Adipocyte (in vitro differentiated cells): ENCODE measurements at regions not wholly inside any gene's neighbourhood (a gene's known extent, or its start where the extent isn't known, plus 50 kb on each side); places are given as distances from the start of the nearest gene placed in this dataset.
A peak's percentile ranks its signal among the peaks of the same experiment; 100 is the strongest.

Experiments used
- DNase-seq: peaks from one replicate; pipeline ENCODE4 v3.0.0-alpha.2; 2015; ENCODE audit warnings: low read depth
- H3K27me3 ChIP-seq: replicated peaks from 2 replicates; pipeline ENCODE4 v1.7.0; 2013; ENCODE audit warnings: mild to moderate bottlenecking, low read length, moderate library complexity; ENCODE audit not compliant: control insufficient read depth, insufficient read depth
- H3K36me3 ChIP-seq: 2 replicates; pipeline ENCODE4 v1.7.0; 2013; ENCODE audit warnings: low read length, mild to moderate bottlenecking, moderate library complexity; ENCODE audit not compliant: control insufficient read depth, insufficient read depth, severe bottlenecking
- H3K4me1 ChIP-seq: 2 replicates; pipeline ENCODE4 v1.7.0; 2013; ENCODE audit warnings: mild to moderate bottlenecking, low read length, moderate library complexity; ENCODE audit not compliant: control insufficient read depth, insufficient read depth
- H3K4me3 ChIP-seq: 2 replicates; pipeline ENCODE4 v1.7.0; 2013; ENCODE audit warnings: mild to moderate bottlenecking, low read length, moderate library complexity
- H3K9ac ChIP-seq: 2 replicates; pipeline ENCODE4 v1.7.0; 2013; ENCODE audit warnings: mild to moderate bottlenecking, low read length, moderate library complexity
- H3K9me3 ChIP-seq: 2 replicates; pipeline ENCODE4 v1.7.0; 2013; ENCODE audit warnings: mild to moderate bottlenecking, low read length, moderate library complexity; ENCODE audit not compliant: control insufficient read depth

DNA sequence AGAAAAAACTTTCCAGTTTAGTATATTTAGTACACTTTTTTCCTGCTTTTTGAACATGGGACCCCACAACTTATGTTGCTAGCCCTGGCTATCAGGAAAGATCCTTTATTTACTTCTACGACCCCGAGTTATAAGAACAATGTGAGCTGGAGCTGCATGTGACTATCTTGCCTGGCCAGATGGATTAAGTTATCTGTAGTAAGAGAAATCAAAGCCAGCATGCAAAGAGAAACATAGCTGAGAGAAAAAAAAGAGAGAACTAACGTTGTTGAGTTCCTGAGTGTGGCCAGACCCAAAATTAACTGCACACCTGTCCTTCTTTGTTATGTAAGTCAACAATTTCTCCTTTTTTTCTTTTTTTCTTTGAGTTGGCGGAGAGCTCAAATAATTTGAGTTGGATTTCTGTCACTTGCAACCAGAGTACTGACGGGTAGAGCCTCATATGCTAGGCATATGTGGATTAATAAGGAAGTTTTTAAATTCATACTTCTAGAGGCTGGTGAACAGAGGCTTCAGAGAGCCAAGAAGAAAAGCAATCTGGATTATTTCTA, 219.5 kb downstream of the HACE1 start:
- no peaks in the 10 kb centered on the region for H3K36me3 ChIP-seq
- H3K4me1 ChIP-seq, result peaks cover 41% of the 10 kb centered on the region
- peak; percentile 60 for DNase-seq
- H3K9ac ChIP-seq, result peak overlapping the region; percentile 73
- H3K4me3 ChIP-seq, result peak overlapping the region; percentile 4
- H3K9me3 ChIP-seq, result no peaks in the 10 kb centered on the region
- H3K27me3 ChIP-seq, result no peaks in the 10 kb centered on the region

DNA sequence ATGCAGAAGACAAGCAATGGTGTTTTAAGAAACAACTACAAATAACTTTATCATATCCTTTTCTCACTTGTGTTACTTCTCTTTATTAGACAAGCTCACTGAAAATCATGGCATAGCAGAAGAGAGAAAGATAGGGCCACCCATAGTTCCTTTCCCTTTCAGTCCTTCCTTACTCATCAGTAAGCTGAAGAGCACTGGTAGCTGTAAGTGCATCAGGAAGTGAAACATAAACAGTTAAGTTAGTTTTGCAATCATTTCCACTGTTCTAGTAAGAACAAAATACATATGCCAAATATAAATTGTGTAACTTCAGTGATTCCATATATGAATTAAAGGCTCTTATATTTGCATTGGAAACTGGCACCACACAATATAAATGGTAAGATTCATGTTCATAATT, 220.1 kb downstream of the HACE1 start:
- Histone ChIP-seq H3K4me1 (peaks cover 41% of the 10 kb centered on the region), H3K9me3 (no peaks in the 10 kb centered on the region)
- peak; percentile 87 for DNase-seq

DNA sequence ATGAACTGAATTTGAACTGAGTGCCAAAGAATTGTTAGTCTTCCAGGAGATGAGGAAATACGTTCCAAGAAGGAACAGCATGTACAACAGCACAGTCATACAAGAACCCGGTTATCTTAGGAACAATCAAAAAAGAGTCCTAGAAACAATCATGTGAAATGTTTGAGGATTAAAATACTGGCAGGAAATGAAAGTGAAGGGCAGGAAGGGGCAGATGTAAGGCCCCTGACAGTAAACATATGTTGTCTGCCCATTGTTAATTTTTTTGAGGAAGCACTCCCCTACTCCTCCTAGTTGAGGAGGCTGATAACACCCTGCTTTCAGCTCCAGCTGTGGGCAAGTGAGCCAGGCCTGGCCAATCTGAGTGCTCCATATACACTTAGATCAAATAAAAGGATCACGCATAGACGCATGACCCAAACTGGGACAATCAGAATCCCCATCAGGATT, 220.9 kb downstream of the HACE1 start:
- Histone ChIP-seq H3K9me3 (no peaks in the 10 kb centered on the region), H3K36me3 (no peaks in the 10 kb centered on the region), H3K4me1 (peaks cover 41% of the 10 kb centered on the region), H3K9ac (peak overlapping the region; percentile 73), H3K4me3 (peak overlapping the region; percentile 50), H3K27me3 (no peaks in the 10 kb centered on the region)
- DNase-seq, result peak; percentile 91

More for the DNA sequence above, 220.1 kb downstream of the HACE1 start:
- Histone ChIP-seq H3K4me3 (peak overlapping the region; percentile 4), H3K9ac (peak overlapping the region; percentile 73), H3K36me3 (no peaks in the 10 kb centered on the region), H3K27me3 (no peaks in the 10 kb centered on the region)

DNA sequence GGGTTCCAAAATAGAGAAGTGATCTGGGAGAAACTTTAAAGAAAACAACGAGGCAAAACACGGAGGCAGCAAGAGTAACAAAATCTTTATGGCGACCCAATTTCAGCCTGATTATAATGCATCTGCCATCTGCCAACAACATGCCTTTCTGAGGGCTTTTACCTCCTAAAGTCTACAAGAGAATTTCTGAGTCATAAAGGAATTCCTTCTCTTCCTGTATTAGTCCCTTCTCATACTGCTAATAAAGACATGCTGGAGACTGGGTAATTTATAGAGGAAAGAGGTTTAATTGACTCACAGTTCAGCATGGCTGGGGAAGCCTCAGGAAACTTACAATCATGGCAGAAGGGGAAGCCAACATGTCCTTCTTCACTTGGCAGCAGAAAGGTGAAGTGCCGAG, 226.6 kb downstream of the HACE1 start:
- no peaks in the 10 kb centered on the region for H3K9me3 ChIP-seq
- H3K36me3 ChIP-seq, result no peaks in the 10 kb centered on the region
- H3K27me3 ChIP-seq, result no peaks in the 10 kb centered on the region
- H3K4me3 ChIP-seq, result no peak overlapping the region
- no peak for DNase-seq
- H3K4me1 ChIP-seq, result peaks cover 12% of the 10 kb centered on the region
- no peak overlapping the region for H3K9ac ChIP-seq

DNA sequence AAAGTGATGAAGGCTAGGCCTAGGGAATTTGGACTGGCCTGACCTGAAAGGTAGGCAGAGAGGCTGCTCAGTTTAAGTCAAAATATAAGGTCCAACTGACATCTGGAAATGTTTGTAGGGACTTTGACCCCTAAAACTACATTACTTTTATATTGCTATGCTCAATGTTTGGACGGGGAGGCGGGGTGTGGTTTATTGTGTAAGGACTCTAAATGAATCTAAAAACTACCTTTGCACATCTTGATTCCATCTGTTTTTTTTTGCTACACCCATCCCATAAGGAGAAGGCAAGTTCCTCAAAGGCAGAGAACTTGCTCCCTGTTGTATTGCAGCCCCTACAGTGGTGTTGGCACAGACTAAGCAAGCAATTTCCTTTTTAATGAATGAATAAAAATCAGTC, 227.1 kb downstream of the HACE1 start:
- Histone ChIP-seq H3K36me3 (no peaks in the 10 kb centered on the region), H3K4me1 (peaks cover 9% of the 10 kb centered on the region), H3K9ac (no peak overlapping the region), H3K4me3 (no peak overlapping the region), H3K9me3 (no peaks in the 10 kb centered on the region), H3K27me3 (no peaks in the 10 kb centered on the region)
- DNase-seq, result no peak

DNA sequence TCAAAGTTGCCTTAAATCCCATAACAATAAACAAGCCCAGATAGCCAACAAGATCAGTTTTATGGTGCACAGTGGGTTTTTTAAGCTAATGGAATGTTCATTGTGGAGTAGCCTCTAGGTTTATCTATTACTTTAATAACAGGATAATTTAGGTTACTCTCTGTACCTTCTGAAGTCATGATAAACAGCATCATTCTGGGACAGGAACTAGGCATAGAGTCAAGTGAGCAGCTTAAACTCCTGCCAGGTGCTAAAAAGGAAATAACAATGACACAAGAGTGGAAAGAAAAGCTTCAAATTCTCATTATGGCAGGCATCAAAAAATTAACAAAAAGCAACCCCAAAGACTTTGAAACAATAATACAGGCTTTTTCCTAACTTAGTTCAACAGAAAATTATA, 228.8 kb downstream of the HACE1 start:
- Histone ChIP-seq H3K9me3 (no peaks in the 10 kb centered on the region), H3K27me3 (no peaks in the 10 kb centered on the region), H3K9ac (no peak overlapping the region), H3K36me3 (no peaks in the 10 kb centered on the region), H3K4me1 (peaks cover 16% of the 10 kb centered on the region), H3K4me3 (no peak overlapping the region)
- DNase-seq, result no peak

DNA sequence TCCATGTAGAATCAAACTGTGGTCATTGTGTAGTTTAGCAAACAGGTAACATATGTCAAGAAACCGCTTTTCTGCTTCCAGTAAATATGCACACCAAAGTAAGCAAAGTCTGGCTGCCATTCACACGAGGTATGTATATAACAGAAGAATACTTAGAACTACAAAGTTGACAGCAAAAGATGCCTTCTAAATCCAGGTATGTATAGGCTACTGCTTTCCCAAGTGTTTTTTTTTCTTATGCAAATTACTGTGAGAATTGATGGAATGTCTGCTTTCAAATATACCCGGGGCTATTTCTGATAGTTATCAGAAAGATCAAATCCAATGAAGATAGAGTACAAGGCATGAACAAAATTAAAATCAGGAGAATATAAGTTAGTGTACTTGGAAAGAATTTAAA, 229.2 kb downstream of the HACE1 start:
- Histone ChIP-seq H3K4me1 (peaks cover 20% of the 10 kb centered on the region), H3K4me3 (no peak overlapping the region)

DNA sequence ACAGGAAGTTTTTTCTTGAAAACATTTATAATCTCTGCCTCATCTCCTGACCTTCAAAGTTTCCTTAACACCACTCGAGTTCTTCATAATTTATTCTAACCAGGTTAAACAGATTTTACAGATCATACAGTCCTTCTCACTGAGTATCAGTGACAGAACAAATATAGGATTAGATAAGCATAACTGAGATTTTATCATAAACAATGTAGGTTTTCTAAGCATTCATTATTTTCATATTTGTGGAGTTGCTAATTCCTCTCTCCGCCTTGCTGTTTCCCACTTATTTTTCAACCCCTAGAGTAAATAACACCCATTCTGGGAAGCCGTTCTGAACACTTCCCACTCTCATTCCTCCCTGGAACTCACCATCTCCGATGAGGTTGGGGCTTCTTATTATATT, 229.9 kb downstream of the HACE1 start:
- Histone ChIP-seq H3K27me3 (no peaks in the 10 kb centered on the region), H3K9ac (no peak overlapping the region), H3K36me3 (no peaks in the 10 kb centered on the region), H3K4me1 (peaks cover 23% of the 10 kb centered on the region), H3K4me3 (no peak overlapping the region), H3K9me3 (no peaks in the 10 kb centered on the region)
- no peak for DNase-seq

More for the DNA sequence above, 229.2 kb downstream of the HACE1 start:
- no peak for DNase-seq
- Histone ChIP-seq H3K9me3 (no peaks in the 10 kb centered on the region), H3K27me3 (no peaks in the 10 kb centered on the region), H3K9ac (no peak overlapping the region), H3K36me3 (no peaks in the 10 kb centered on the region)

DNA sequence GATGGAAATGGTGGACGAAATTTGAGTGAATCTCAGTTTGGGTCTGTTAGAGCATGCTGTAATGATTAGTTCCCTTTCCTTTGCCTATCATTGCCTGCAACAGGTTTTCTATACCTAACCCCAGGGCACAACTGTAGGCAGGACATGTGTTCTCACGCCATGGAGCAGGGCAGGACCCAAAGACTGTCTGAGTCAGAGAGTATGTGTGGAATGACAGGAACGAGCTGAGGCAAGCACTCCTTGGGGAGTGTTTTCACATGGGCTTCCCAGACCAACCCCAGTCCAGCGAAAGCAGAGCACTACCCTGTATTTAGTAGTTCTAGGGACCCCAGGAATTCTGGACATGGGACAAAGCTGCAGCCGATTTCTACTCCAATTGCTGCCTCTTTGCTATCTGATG, 234.2 kb downstream of the HACE1 start:
- Histone ChIP-seq H3K9me3 (no peaks in the 10 kb centered on the region), H3K4me3 (no peak overlapping the region), H3K27me3 (no peaks in the 10 kb centered on the region), H3K36me3 (no peaks in the 10 kb centered on the region), H3K9ac (no peak overlapping the region), H3K4me1 (peaks cover 26% of the 10 kb centered on the region)
- DNase-seq, result peak; percentile 86

DNA sequence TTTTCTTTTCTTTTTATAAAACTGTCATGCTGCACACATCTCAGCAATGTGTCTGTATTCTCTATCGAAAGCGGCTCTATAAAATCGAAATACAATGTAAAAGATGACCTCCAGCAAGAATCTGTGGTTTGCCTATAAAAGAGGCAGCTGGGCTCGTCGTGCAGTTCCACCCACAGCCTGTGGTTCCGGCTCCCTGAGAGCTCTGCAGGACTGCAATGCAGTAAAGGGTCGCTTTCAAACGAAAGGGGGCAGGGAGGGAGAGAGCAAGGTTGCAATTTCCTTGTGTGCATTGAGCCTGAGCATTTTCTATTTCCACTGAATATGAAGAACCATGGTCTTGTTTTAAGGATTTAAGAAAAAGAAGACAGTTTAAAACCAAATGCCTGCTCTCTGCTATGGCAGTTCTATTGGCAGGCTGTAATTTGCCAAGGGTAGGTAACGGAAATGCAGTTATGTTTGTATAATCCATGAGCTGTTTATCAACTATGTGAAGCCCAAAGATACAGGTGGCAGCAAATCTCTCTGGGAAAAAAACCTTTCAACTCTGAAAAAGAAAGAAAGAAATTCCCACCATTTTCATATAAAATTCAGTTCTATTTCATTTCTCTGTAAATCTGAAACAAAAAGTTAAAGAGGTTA, 236.5 kb downstream of the HACE1 start:
- DNase-seq, result no peak
- H3K9ac ChIP-seq, result no peak overlapping the region
- H3K27me3 ChIP-seq, result no peaks in the 10 kb centered on the region
- H3K9me3 ChIP-seq, result no peaks in the 10 kb centered on the region
- H3K36me3 ChIP-seq, result no peaks in the 10 kb centered on the region
- peaks cover 26% of the 10 kb centered on the region for H3K4me1 ChIP-seq
- H3K4me3 ChIP-seq, result no peak overlapping the region

DNA sequence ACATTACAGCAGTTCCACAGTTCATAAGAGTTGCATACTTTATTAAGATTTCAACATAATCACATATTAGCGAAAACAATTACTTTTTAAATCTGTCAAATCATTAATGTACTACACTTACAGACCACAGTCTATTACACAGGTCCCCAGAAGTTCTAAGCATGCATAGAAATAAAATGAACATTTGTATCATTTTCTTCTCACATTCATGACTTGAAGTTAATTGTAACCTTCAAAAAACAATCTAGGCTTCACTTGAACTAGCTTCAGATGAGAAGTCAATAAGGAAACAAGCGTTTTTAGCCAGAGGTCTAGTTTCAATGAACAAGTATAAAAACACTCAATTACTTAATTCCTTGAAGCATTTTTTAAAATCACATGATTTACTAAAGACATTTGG, 238.3 kb downstream of the HACE1 start:
- Histone ChIP-seq H3K9me3 (no peaks in the 10 kb centered on the region), H3K36me3 (no peaks in the 10 kb centered on the region), H3K27me3 (no peaks in the 10 kb centered on the region), H3K9ac (no peak overlapping the region), H3K4me3 (no peak overlapping the region), H3K4me1 (peaks cover 31% of the 10 kb centered on the region)
- no peak for DNase-seq

DNA sequence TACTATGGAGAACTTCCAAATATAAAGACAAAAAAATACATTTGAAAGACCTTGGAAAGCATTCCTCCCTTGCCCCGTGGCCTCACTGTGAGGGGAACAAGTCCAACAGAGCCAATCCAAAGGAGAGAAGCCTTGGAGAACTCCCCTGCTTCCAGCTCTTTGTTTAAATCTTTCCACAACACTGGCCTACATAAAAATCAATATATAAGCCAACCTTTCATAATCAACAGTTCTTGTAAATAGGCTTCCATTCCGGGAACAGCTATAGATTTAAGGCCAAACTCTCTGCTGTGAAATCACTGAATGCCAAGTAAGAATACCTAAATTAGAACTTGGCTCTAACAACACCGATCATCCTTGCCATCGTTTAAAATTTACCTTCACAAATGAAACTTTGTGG, 242.1 kb downstream of the HACE1 start:
- no peak overlapping the region for H3K9ac ChIP-seq
- H3K4me1 ChIP-seq, result peaks cover 23% of the 10 kb centered on the region
- no peak overlapping the region for H3K4me3 ChIP-seq
- no peak for DNase-seq
- no peaks in the 10 kb centered on the region for H3K36me3 ChIP-seq
- H3K9me3 ChIP-seq, result no peaks in the 10 kb centered on the region
- H3K27me3 ChIP-seq, result no peaks in the 10 kb centered on the region
